Right lobe of liver (tissue), 6 donors: ENCODE measurements at regions not wholly inside any gene's neighbourhood (a gene's known extent, or its start where the extent isn't known, plus 50 kb on each side); places are given as distances from the start of the nearest gene placed in this dataset.

ENCODE experiments used
- ATAC-seq, 4 donors: fragments of 200-7000 bp; cut with Tn5 transposase; one replicate each; pipeline ENCODE4 v1.9.1; 2020; ENCODE audit warnings: mild to moderate bottlenecking in 4 of 4, moderate library complexity in 4 of 4
- DNase-seq, 3 donors: peaks; one replicate each; pipeline ENCODE4 v3.0.0-alpha.2; 2020
- H3K27ac ChIP-seq, 3 donors: fragments of 200-600 bp; one replicate each; pipeline ENCODE4 v1.8.0; 2022
- H3K27me3 ChIP-seq, 2 donors: fragments of 200-600 bp; one replicate each; pipeline ENCODE4 v1.8.0; 2022
- H3K36me3 ChIP-seq, 4 donors: fragments of 200-600 bp; sonication (generic) in 1 of 4; one replicate each; pipeline versions ENCODE4 v1.5.1 to v1.8.0; 2017 to 2022; ENCODE audit warnings: control low read depth in 1 of 4
- H3K4me1 ChIP-seq, 4 donors: fragments of 200-600 bp; sonication (generic) in 1 of 4; one replicate each; pipeline versions ENCODE4 v1.5.1 to v1.8.0; 2017 to 2022; ENCODE audit warnings: control low read depth in 1 of 4
- H3K4me3 ChIP-seq, 3 donors: fragments of 200-600 bp; one replicate each; pipeline ENCODE4 v1.8.0; 2022
- H3K9me3 ChIP-seq, 4 donors: fragments of 200-600 bp; sonication (generic) in 1 of 4; one replicate each; pipeline versions ENCODE4 v1.5.1 to v1.8.0; 2017 to 2022; ENCODE audit warnings: control low read depth in 1 of 4
- CTCF ChIP-seq, 4 donors: fragments of 200-600 bp in 3 of 4; fragments of 450-650 bp in 1 of 4; IDR thresholded peaks; one replicate each; pipeline versions ENCODE4 v1.5.1 to v1.8.0; 2016 to 2022; ENCODE audit warnings: antibody characterized with exemption in 4 of 4, mild to moderate bottlenecking in 2 of 4
- POLR2A ChIP-seq: fragments of 450-650 bp; IDR thresholded peaks from one replicate; pipeline ENCODE4 v1.6.1; 2017; ENCODE audit warnings: antibody characterized with exemption, mild to moderate bottlenecking
- WGBS: methylation state at CpG from one replicate; pipeline ENCODE4 v1.1.6; 2018; ENCODE audit warnings: low coverage, low lambda C conversion rate; ENCODE audit not compliant: insufficient coverage; ENCODE audit errors: missing lambda C conversion rate; 5-methylcytosine and 5-hydroxymethylcytosine counted together
- intact Hi-C, 2 donors: fragments of 100-400 bp; cut with DNase I; formaldehyde crosslinking; loops; one replicate each; pipeline versions ENCODE4 v1.11.2 to v1.14.1; 2022
- donor health status: DM: no; HTN: yes; CAD: no.
- donor health status: DM: no; HTN: no; CAD: no.
- donor health status: DM: no; HTN: no; CAD: no.
- donor health status: DM: no; HTN: yes; CAD: no.
- donor health status: DM: no; HTN: yes; CAD: no.

- Histone ChIP-seq H3K27ac (no peak overlapping the region), H3K4me1 (no peaks in the 10 kb centered on the region), H3K36me3 (no peaks in the 10 kb centered on the region), H3K9me3 (no peaks in the 10 kb centered on the region), H3K4me3 (no peak overlapping the region), H3K27me3 (no peaks in the 10 kb centered on the region)
- 57% methylated on average over 5 of the region's 5 CpGs for WGBS
- DNase-seq: no peak
- ATAC-seq: no peak
- TF ChIP-seq POLR2A (no peak), CTCF (IDR thresholded peaks at IDR 0.05) (no peak)
- intact Hi-C loops: no loop called here
Measured at GRCh38 chr9:7977586-7977985, 178.0 kb upstream of the DMAC1 start.

- Histone ChIP-seq H3K36me3 (no peaks in the 10 kb centered on the region), H3K4me1 (no peaks in the 10 kb centered on the region), H3K27me3 (no peaks in the 10 kb centered on the region), H3K9me3 (no peaks in the 10 kb centered on the region), H3K4me3 (no peak overlapping the region), H3K27ac (no peak overlapping the region)
- DNase-seq: no peak
- intact Hi-C loops: no loop called here
- no peak for ATAC-seq
- 58% methylated on average over 2 of the region's 2 CpGs for WGBS
- no peak for TF ChIP-seq CTCF (IDR thresholded peaks at IDR 0.05)
Measured at GRCh38 chr9:7976856-7977255, 177.3 kb upstream of the DMAC1 start.

DNA sequence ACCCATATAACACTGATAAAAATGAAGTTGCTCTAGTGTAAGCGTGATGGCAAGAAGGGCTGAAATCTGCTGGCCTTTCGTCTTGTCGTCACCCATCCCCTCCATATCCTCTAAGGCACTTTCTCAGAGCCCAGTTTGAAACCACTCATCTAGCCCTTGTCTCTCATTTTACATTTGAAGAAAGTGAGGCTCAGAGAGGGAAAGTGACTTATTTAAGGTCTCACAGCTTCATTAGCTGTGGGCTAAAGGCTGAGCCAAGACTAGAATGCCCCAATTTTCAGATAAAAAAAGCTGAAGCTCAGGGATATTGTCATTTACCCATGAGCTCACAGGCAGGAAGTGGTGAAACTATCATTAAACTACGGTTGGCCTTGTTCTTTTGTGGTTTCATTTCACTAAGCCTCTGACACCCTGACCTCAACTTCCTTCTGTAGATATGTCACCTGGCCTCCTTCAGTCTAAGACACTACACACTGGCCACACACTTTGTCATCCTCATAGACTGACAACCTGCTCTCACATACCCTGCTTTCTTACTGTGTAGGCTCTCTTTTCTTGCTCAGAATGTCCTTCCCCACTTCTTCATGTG is 176.7 kb upstream of the DMAC1 start:
- H3K27me3 ChIP-seq: no peaks in the 10 kb centered on the region
- intact Hi-C loops: no loop called here
- TF ChIP-seq POLR2A (no peak), CTCF (IDR thresholded peaks at IDR 0.05) (no peak)
- no peaks in the 10 kb centered on the region for H3K9me3 ChIP-seq
- H3K4me1 ChIP-seq: no peaks in the 10 kb centered on the region
- DNase-seq (no peak), ATAC-seq (peak; percentile 55 to 79 (median 73))
- H3K4me3 ChIP-seq: no peak overlapping the region
- H3K27ac ChIP-seq: no peak overlapping the region
- WGBS: 33% methylated on average over 4 of the region's 4 CpGs
- H3K36me3 ChIP-seq: no peaks in the 10 kb centered on the region

- TF ChIP-seq CTCF (IDR thresholded peaks at IDR 0.05): no peak
- TF ChIP-seq POLR2A: no peak
- 59% methylated on average over 5 of the region's 5 CpGs for WGBS
Measured at GRCh38 chr9:7975336-7975735, 175.8 kb upstream of the DMAC1 start.

More at GRCh38 chr9:7975336-7975735, 175.8 kb upstream of the DMAC1 start:
- Histone ChIP-seq H3K4me3 (no peak overlapping the region), H3K4me1 (no peaks in the 10 kb centered on the region), H3K27me3 (no peaks in the 10 kb centered on the region), H3K27ac (no peak overlapping the region), H3K9me3 (no peaks in the 10 kb centered on the region), H3K36me3 (no peaks in the 10 kb centered on the region)
- ATAC-seq (no peak), DNase-seq (no peak)
- intact Hi-C loops: no loop called here
